WTC11 (cell line): ENCODE measurements at regions not wholly inside any gene's neighbourhood (a gene's known extent, or its start where the extent isn't known, plus 50 kb on each side); places are given as distances from the start of the nearest gene placed in this dataset.

ENCODE experiments used
- ATF2 ChIP-seq: sonication (generic); formaldehyde crosslinking; IDR thresholded peaks from 2 replicates; pipeline ENCODE4 v1.8.1; 2022; ENCODE audit warnings: low read depth, missing genetic modification reagents, borderline replicate concordance
- CTCF ChIP-seq: fragments of 200-600 bp; IDR thresholded peaks from 2 replicates; pipeline ENCODE4 v1.8.0; 2022; ENCODE audit warnings: antibody characterized with exemption
- ELF4 ChIP-seq: sonication (generic); formaldehyde crosslinking; IDR thresholded peaks from 2 replicates; pipeline ENCODE4 v1.8.1; 2022; ENCODE audit warnings: low read depth, mild to moderate bottlenecking, moderate library complexity, missing genetic modification reagents
- ERG ChIP-seq: fragments of 250-450 bp; sonication (Bioruptor Pico); IDR thresholded peaks from 2 replicates; pipeline ENCODE4 v1.8.0; 2021; ENCODE audit warnings: mild to moderate bottlenecking
- JUN ChIP-seq: sonication (generic); formaldehyde crosslinking; IDR thresholded peaks from 2 replicates; pipeline ENCODE4 v1.8.0; 2023; ENCODE audit warnings: mild to moderate bottlenecking, missing genetic modification reagents
- MAX ChIP-seq: sonication (generic); formaldehyde crosslinking; IDR thresholded peaks from 2 replicates; pipeline ENCODE4 v1.8.0; 2022; ENCODE audit warnings: mild to moderate bottlenecking, missing genetic modification reagents
- MLX ChIP-seq: sonication (generic); formaldehyde crosslinking; IDR thresholded peaks from 2 replicates; pipeline ENCODE4 v1.8.1; 2023; ENCODE audit warnings: mild to moderate bottlenecking, missing genetic modification reagents, moderate library complexity
- NFE2L1 ChIP-seq: sonication (generic); formaldehyde crosslinking; IDR thresholded peaks from 2 replicates; pipeline ENCODE4 v1.8.1; 2023; ENCODE audit warnings: missing genetic modification reagents
- PREB ChIP-seq: sonication (generic); formaldehyde crosslinking; IDR thresholded peaks from 2 replicates; pipeline ENCODE4 v1.8.1; 2022; ENCODE audit warnings: mild to moderate bottlenecking, missing genetic modification reagents, moderate library complexity, borderline replicate concordance

GRCh38 chr1:22359427-22359826 is 92.2 kb upstream of the ZBTB40 start:
- TF ChIP-seq CTCF (no peak), NFE2L1 (no peak), MLX (CRISPR knock-in tag) (no peak), JUN (CRISPR knock-in tag) (no peak), PREB (CRISPR knock-in tag) (no peak), ATF2 (CRISPR knock-in tag) (no peak), ERG (CRISPR knock-in tag) (no peak), MAX (CRISPR knock-in tag) (no peak), ELF4 (CRISPR knock-in tag) (no peak)
